HCT116 (cell line): ENCODE measurements at regions not wholly inside any gene's neighbourhood (a gene's known extent, or its start where the extent isn't known, plus 50 kb on each side); places are given as distances from the start of the nearest gene placed in this dataset.

ENCODE experiments used
- ATAC-seq: fragments of 200-7000 bp; cut with Tn5 transposase; 2 replicates; pipeline ENCODE4 v1.9.1; 2020; ENCODE audit warnings: mild to moderate bottlenecking, moderate library complexity
- BruUV-seq: library from RNA; stranded (reverse); fragments of 400-500 nt; replicated peaks from 2 replicates; lab custom pipeline; 2021; lab: Mats Ljungman, UMichigan
- CTCF ChIA-PET: fragments of 300-600 bp; sonication (Branson Sonifier 250); formaldehyde crosslinking; loops from one replicate; lab custom pipeline; 2021; ENCODE audit warnings: antibody characterized with exemption; lab: Charles Lee
- POLR2A ChIA-PET: fragments of 300-600, 350-600 bp; sonication (Branson Sonifier 250); formaldehyde crosslinking; loops from one replicate; lab custom pipeline; 2021; ENCODE audit warnings: antibody characterized with exemption; lab: Charles Lee
- RAD21 ChIA-PET, 2 experiments: fragments of 300-600 bp; sonication (Branson Sonifier 250); formaldehyde crosslinking; loops; one replicate each; lab custom pipeline; 2023; ENCODE audit warnings: low total read pairs in 2 of 2; ENCODE audit not compliant: uncharacterized antibody in 2 of 2, unreplicated experiment in 2 of 2, low non-redundant PET in 1 of 2; lab: Charles Lee
- DNase-seq: peaks from one replicate; pipeline ENCODE4 v3.0.0-alpha.2; 2010; ENCODE audit warnings: low read depth, low spot score
- H2AFZ ChIP-seq: fragments of 200-600 bp; shearing (Covaris generic), sonication (generic); 2 replicates; pipeline ENCODE4 v1.6.1; 2017; ENCODE audit warnings: low read depth, mixed run types, mixed read lengths, antibody characterized with exemption, low read length; ENCODE audit not compliant: poor library complexity, severe bottlenecking
- H3K27ac ChIP-seq: 2 replicates; pipeline ENCODE4 v1.5.1; 2012; ENCODE audit warnings: low read depth, low read length
- H3K27me3 ChIP-seq: fragments of 200-600 bp; sonication (generic); 2 replicates; pipeline ENCODE4 v1.6.1; 2016; ENCODE audit warnings: mixed run types, low read length, mixed read lengths; ENCODE audit not compliant: insufficient read depth
- H3K36me3 ChIP-seq, 2 experiments: fragments of 200-500 bp in 1 of 2; fragments of 200-600 bp in 1 of 2; sonication (Bioruptor generic) in 1 of 2; sonication (generic) in 1 of 2; 2 replicates each; pipeline versions ENCODE4 v1.5.1 to v1.6.1; 2014 to 2016; ENCODE audit warnings: low read length in 2 of 2, inconsistent platforms in 1 of 2, mixed read lengths in 1 of 2, mixed run types in 1 of 2; ENCODE audit not compliant: insufficient read depth in 2 of 2, control insufficient read depth in 1 of 2
- H3K4me1 ChIP-seq, 2 experiments: fragments of 200-600 bp in 1 of 2; sonication (generic) in 1 of 2; 2 replicates each; pipeline versions ENCODE4 v1.5.1 to v1.6.1; 2012 to 2017; ENCODE audit warnings: low read length in 2 of 2, inconsistent platforms in 1 of 2, mild to moderate bottlenecking in 1 of 2, mixed read lengths in 1 of 2, mixed run types in 1 of 2, moderate library complexity in 1 of 2; ENCODE audit not compliant: insufficient read depth in 2 of 2, control insufficient read depth in 1 of 2
- H3K4me2 ChIP-seq: fragments of 200-600 bp; sonication (generic); 2 replicates; pipeline ENCODE4 v1.6.1; 2017; ENCODE audit warnings: mixed run types, low read length, mixed read lengths
- H3K4me3 ChIP-seq, 2 experiments: fragments of 200-600 bp in 1 of 2; sonication (generic) in 1 of 2; replicated peaks in 1 of 2; 2 replicates each; pipeline ENCODE4 v1.5.1; 2011 to 2016; ENCODE audit warnings: low read length in 2 of 2, control low read depth in 1 of 2, low read depth in 1 of 2, mild to moderate bottlenecking in 1 of 2, mixed read lengths in 1 of 2, mixed run types in 1 of 2
- H3K79me2 ChIP-seq: fragments of 200-600 bp; sonication (generic); 2 replicates; pipeline ENCODE4 v1.6.1; 2017; ENCODE audit warnings: mild to moderate bottlenecking, mixed run types, low read length, moderate library complexity, mixed read lengths; ENCODE audit not compliant: insufficient read depth
- H3K9ac ChIP-seq: fragments of 200-600 bp; sonication (generic); 2 replicates; pipeline ENCODE4 v1.6.1; 2016; ENCODE audit warnings: low read length, mixed read lengths
- H3K9me2 ChIP-seq: fragments of 200-600 bp; sonication (generic), shearing (Covaris generic); 2 replicates; pipeline ENCODE4 v1.6.1; 2017; ENCODE audit warnings: mixed run types, mild to moderate bottlenecking, moderate library complexity; ENCODE audit not compliant: insufficient read depth
- H3K9me3 ChIP-seq, 2 experiments: fragments of 200-500 bp in 1 of 2; fragments of 200-600 bp in 1 of 2; sonication (Bioruptor generic) in 1 of 2; sonication (generic) in 1 of 2; 2 replicates each; pipeline ENCODE4 v1.6.1; 2014 to 2017; ENCODE audit warnings: low read length in 2 of 2, mixed read lengths in 2 of 2, inconsistent platforms in 1 of 2, low read depth in 1 of 2, mild to moderate bottlenecking in 1 of 2, mixed run types in 1 of 2, moderate library complexity in 1 of 2; ENCODE audit not compliant: control insufficient read depth in 1 of 2, insufficient read depth in 1 of 2
- H4K20me1 ChIP-seq: fragments of 200-600 bp; sonication (generic), shearing (Covaris generic); 2 replicates; pipeline ENCODE4 v1.6.1; 2017; ENCODE audit warnings: mixed run types, mild to moderate bottlenecking, moderate library complexity; ENCODE audit not compliant: insufficient read depth
- ATF3 ChIP-seq: IDR thresholded peaks from 2 replicates; pipeline ENCODE4 v1.6.1; 2012
- CBX3 ChIP-seq: IDR thresholded peaks from 2 replicates; pipeline ENCODE4 v1.6.1; 2012; ENCODE audit warnings: low read depth
- CEBPB ChIP-seq: IDR thresholded peaks from 2 replicates; pipeline ENCODE4 v1.6.1; 2012; ENCODE audit warnings: low read depth
- CTCF ChIP-seq, 3 experiments: fragments of 200-600 bp in 1 of 3; sonication (generic) in 1 of 3; IDR thresholded peaks in 2 of 3; conservative IDR thresholded peaks in 1 of 3; 2 replicates each; pipeline ENCODE4 v1.5.1; 2012 to 2017; ENCODE audit warnings: low read depth in 2 of 3, low read length in 2 of 3, antibody characterized with exemption in 1 of 3, borderline replicate concordance in 1 of 3, control low read depth in 1 of 3, mild to moderate bottlenecking in 1 of 3, mixed read lengths in 1 of 3, mixed run types in 1 of 3, moderate library complexity in 1 of 3; ENCODE audit not compliant: insufficient read depth in 1 of 3
- EGR1 ChIP-seq: IDR thresholded peaks from 2 replicates; pipeline ENCODE4 v1.6.1; 2012; ENCODE audit warnings: low read depth
- EZH2 ChIP-seq: fragments of 200-600 bp; sonication (generic); IDR thresholded peaks from 2 replicates; pipeline ENCODE4 v1.6.1; 2017; ENCODE audit warnings: antibody characterized with exemption, mixed run types
- FOSL1 ChIP-seq: IDR thresholded peaks from 2 replicates; pipeline ENCODE4 v1.6.1; 2012; ENCODE audit warnings: low read depth
- JUND ChIP-seq: IDR thresholded peaks from 2 replicates; pipeline ENCODE4 v1.6.1; 2012
- MAX ChIP-seq: IDR thresholded peaks from 2 replicates; pipeline ENCODE4 v1.6.1; 2012
- ZBTB33 ChIP-seq: IDR thresholded peaks from 2 replicates; pipeline ENCODE4 v1.6.1; 2011; ENCODE audit warnings: mild to moderate bottlenecking, low read length, moderate library complexity; ENCODE audit not compliant: insufficient replicate concordance; ENCODE audit errors: extremely low read depth
- ZFX ChIP-seq: fragments of 450-650 bp; IDR thresholded peaks from 2 replicates; pipeline ENCODE4 v1.6.1; 2017
- ZNF274 ChIP-seq: fragments of 200-500 bp; sonication (Bioruptor generic); IDR thresholded peaks from 2 replicates; pipeline ENCODE4 v1.6.1; 2014; ENCODE audit warnings: mild to moderate bottlenecking, low read depth, low read length, inconsistent platforms
- intact Hi-C: fragments of 100-400 bp; cut with micrococcal nuclease; formaldehyde crosslinking; loops from 2 replicates; pipeline ENCODE4 v1.10.0; 2022

- no peaks in the 10 kb centered on the region for H3K36me3 ChIP-seq
- no peaks in the 10 kb centered on the region for H4K20me1 ChIP-seq
- no peak overlapping the region for H3K27ac ChIP-seq
- intact Hi-C loops, result no loop called here
- no peak overlapping the region for H3K4me3 ChIP-seq
- peaks cover 0 to 8% of the 10 kb centered on the region in 2 experiments; a peak in 2 of 4 replicates for H3K9me3 ChIP-seq
- no peaks in the 10 kb centered on the region for H3K27me3 ChIP-seq
- CTCF ChIA-PET, result no interaction called here
- POLR2A ChIA-PET, result no interaction called here
- H3K4me2 ChIP-seq, result no peak overlapping the region
- H3K4me1 ChIP-seq, result no peaks in the 10 kb centered on the region
- H3K9ac ChIP-seq, result no peak overlapping the region
- TF ChIP-seq EGR1 (no peak), CTCF (IDR thresholded peaks at IDR 0.05 in 2 of 3, conservative IDR thresholded peaks at IDR 0.05 in 1 of 3; ENCODE audit: borderline replicate concordance in 1 of 3, insufficient read depth in 1 of 3, low read depth in 2 of 3, low read length in 2 of 3) (no peak), EZH2 (no peak), FOSL1 (no peak)
- TF ChIP-seq, all 23 proteins: peak for 0
- ATAC-seq, result no peak
- no peak for DNase-seq
- Histone ChIP-seq H2AFZ (no peak overlapping the region), H3K79me2 (no peaks in the 10 kb centered on the region), H3K9me2 (no peaks in the 10 kb centered on the region)
- RAD21 ChIA-PET, result no interaction called here
- BruUV-seq, result no TSS peak
Observed at GRCh38 chr13:56528040-56528790, 612.5 kb upstream of the PRR20A start.

GRCh38 chr13:56530096-56530495, 610.6 kb upstream of the PRR20A start:
- intact Hi-C loops, result no loop called here
- DNase-seq (no peak), ATAC-seq (no peak)
- ChIA-PET POLR2A (no interaction called here), RAD21 (no interaction called here), CTCF (no interaction called here)
- no TSS peak for BruUV-seq
- Histone ChIP-seq H3K4me2 (no peak overlapping the region), H3K9ac (no peak overlapping the region), H3K4me3 (no peak overlapping the region), H3K36me3 (no peaks in the 10 kb centered on the region), H4K20me1 (no peaks in the 10 kb centered on the region), H3K79me2 (no peaks in the 10 kb centered on the region), H3K9me3 (peaks cover 0 to 4% of the 10 kb centered on the region in 2 experiments; a peak in 2 of 4 replicates), H3K4me1 (no peaks in the 10 kb centered on the region), H3K9me2 (no peaks in the 10 kb centered on the region), H3K27me3 (no peaks in the 10 kb centered on the region), H3K27ac (no peak overlapping the region), H2AFZ (no peak overlapping the region)
- TF ChIP-seq JUND (no peak), CBX3 (no peak), MAX (no peak), CEBPB (no peak), ATF3 (no peak), ZNF274 (no peak), CTCF (IDR thresholded peaks at IDR 0.05 in 2 of 3, conservative IDR thresholded peaks at IDR 0.05 in 1 of 3; ENCODE audit: borderline replicate concordance in 1 of 3, insufficient read depth in 1 of 3, low read depth in 2 of 3, low read length in 2 of 3) (no peak), ZFX (no peak), FOSL1 (no peak), ZBTB33 (no peak), EZH2 (no peak)
